ENCODE measurements at regions not wholly inside any gene's neighbourhood (a gene's known extent, or its start where the extent isn't known, plus 50 kb on each side); places are given as distances from the start of the nearest gene placed in this dataset.

DNA sequence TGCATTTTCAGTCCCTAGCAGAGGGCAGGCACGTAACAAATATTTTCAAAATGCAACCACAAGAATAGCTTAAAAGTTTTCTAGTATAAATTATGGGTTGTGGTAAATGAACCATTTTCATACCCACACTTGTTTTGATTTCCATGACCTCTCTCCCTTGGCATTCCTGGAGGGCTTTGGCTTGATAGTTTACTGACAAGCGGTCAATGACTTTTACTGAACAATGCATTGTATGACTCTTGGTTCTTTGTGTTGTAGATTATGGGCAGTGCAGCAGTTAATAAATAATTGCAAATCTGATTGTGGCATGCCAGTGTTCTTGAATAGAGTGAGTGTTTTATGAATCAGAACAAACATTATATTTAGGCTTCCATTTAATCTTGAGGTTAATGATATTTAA lies 285.2 kb upstream of the ARX start:
- Histone ChIP-seq H3K27ac (no peak overlapping the region), H3K27me3 (ENCODE audit: low read depth) (no peaks in the 10 kb centered on the region), H3K4me3 (no peak overlapping the region), H3K9me3 (no peaks in the 10 kb centered on the region), H3K36me3 (no peaks in the 10 kb centered on the region), H3K4me1 (no peaks in the 10 kb centered on the region)
- DNase-seq: no peak
- ATAC-seq: no peak
- intact Hi-C loops (cut with DNase I): no loop called here
- TF ChIP-seq, protein P1, sequence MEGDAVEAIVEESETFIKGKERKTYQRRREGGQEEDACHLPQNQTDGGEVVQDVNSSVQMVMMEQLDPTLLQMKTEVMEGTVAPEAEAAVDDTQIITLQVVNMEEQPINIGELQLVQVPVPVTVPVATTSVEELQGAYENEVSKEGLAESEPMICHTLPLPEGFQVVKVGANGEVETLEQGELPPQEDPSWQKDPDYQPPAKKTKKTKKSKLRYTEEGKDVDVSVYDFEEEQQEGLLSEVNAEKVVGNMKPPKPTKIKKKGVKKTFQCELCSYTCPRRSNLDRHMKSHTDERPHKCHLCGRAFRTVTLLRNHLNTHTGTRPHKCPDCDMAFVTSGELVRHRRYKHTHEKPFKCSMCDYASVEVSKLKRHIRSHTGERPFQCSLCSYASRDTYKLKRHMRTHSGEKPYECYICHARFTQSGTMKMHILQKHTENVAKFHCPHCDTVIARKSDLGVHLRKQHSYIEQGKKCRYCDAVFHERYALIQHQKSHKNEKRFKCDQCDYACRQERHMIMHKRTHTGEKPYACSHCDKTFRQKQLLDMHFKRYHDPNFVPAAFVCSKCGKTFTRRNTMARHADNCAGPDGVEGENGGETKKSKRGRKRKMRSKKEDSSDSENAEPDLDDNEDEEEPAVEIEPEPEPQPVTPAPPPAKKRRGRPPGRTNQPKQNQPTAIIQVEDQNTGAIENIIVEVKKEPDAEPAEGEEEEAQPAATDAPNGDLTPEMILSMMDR (IDR thresholded peaks at IDR 0.05): no peak

DNA sequence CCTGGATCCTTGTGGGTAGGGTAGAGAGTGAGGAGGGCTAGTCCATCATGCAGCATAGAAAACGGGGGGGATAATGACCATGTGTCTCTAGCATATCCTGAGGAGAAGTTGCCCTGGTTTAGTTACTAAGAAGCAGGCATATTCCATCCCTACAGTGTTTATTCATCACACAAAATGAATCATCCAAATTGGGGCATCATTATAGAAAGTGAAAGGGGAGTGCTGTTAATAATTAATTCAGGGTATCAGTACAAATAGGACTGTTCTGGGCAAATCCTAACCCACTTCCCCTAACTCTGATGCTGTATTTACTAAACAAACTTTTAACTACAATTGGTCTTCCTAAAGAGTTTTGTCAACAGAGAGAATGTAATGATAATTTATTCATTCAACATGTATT lies 281.1 kb upstream of the ARX start:
- no peak for ATAC-seq

DNA sequence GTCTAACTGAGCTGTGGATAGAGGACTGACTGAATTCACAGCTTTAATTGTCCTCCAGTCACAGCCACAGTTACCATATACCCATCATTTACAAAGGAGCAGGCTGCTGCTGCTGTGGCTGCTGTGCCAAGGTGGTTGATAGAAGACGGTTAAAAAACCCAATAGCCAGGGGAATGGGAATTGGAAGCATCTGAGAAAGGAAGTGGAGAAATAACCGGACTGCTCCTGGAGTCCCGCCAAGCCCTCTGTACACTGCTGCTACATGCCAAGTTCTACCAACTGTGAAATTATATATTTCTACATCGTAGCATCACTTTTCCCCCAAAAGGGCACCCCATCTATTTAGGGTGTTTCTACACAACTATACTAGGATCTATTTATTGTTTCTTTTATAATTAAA lies 279.7 kb upstream of the ARX start:
- intact Hi-C loops (cut with DNase I): no loop called here
- no peaks in the 10 kb centered on the region for H3K36me3 ChIP-seq
- no peak overlapping the region for H3K27ac ChIP-seq
- no peaks in the 10 kb centered on the region for H3K27me3 ChIP-seq (ENCODE audit: low read depth)
- H3K4me3 ChIP-seq: no peak overlapping the region
- no peak for DNase-seq
- H3K4me1 ChIP-seq: no peaks in the 10 kb centered on the region
- ATAC-seq: no peak
- TF ChIP-seq, protein P1 (IDR thresholded peaks at IDR 0.05): no peak
- no peaks in the 10 kb centered on the region for H3K9me3 ChIP-seq

More for the DNA sequence above, 281.1 kb upstream of the ARX start:
- H3K4me3 ChIP-seq: no peak overlapping the region
- H3K27ac ChIP-seq: no peak overlapping the region
- H3K4me1 ChIP-seq: no peaks in the 10 kb centered on the region
- no peaks in the 10 kb centered on the region for H3K9me3 ChIP-seq
- no peaks in the 10 kb centered on the region for H3K36me3 ChIP-seq
- no peak for DNase-seq
- intact Hi-C loops (cut with DNase I): no loop called here
- H3K27me3 ChIP-seq (ENCODE audit: low read depth): no peaks in the 10 kb centered on the region
- TF ChIP-seq, protein P1 (IDR thresholded peaks at IDR 0.05): no peak

DNA sequence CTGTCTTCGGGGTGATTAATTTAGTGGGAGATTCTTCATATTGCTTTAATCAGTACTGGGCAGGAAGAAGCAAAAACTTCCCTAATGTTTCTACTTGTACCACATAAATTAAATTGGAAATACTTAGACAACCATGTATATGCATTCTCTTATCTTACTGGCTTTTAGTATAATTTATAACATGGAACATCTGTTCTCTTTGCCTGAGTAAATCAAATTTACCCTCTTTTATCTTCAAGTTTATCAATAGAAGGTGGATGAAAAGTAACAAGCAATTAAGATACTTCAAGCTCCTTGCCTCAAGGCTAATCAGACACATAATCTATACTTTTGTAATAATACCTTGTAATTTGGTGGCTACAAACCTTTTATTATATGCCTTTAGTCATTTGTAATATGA lies 274.4 kb upstream of the ARX start:
- ATAC-seq: no peak
- Histone ChIP-seq H3K27me3 (ENCODE audit: low read depth) (no peaks in the 10 kb centered on the region), H3K9me3 (no peaks in the 10 kb centered on the region), H3K4me1 (no peaks in the 10 kb centered on the region), H3K27ac (no peak overlapping the region), H3K36me3 (no peaks in the 10 kb centered on the region), H3K4me3 (no peak overlapping the region)
- intact Hi-C loops (cut with DNase I): no loop called here
- TF ChIP-seq, protein P1 (IDR thresholded peaks at IDR 0.05): no peak
- DNase-seq: no peak

DNA sequence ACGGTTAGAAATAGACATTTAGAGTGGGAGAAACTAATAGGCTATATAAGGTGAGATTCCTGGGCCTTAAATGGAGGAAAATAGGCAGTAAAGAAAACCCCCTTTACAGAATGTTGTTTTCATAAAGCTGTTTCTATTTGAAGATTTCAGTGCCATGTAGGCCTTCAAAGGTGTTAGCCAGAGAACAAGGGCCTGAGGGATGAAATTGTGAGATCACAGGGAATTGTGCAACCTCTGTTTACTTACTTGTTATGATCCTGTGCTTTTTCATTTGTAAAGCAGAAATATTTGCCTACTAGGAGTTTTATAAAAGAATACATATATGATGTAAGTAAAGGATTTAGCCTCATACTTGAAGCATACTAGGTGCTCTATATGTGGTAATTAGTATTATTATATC lies 272.9 kb upstream of the ARX start:
- Histone ChIP-seq H3K4me3 (no peak overlapping the region), H3K36me3 (no peaks in the 10 kb centered on the region), H3K9me3 (no peaks in the 10 kb centered on the region), H3K27ac (no peak overlapping the region), H3K4me1 (no peaks in the 10 kb centered on the region), H3K27me3 (ENCODE audit: low read depth) (no peaks in the 10 kb centered on the region)
- ATAC-seq (no peak), DNase-seq (no peak)
- intact Hi-C loops (cut with DNase I): no loop called here
- TF ChIP-seq, protein P1 (IDR thresholded peaks at IDR 0.05): no peak

DNA sequence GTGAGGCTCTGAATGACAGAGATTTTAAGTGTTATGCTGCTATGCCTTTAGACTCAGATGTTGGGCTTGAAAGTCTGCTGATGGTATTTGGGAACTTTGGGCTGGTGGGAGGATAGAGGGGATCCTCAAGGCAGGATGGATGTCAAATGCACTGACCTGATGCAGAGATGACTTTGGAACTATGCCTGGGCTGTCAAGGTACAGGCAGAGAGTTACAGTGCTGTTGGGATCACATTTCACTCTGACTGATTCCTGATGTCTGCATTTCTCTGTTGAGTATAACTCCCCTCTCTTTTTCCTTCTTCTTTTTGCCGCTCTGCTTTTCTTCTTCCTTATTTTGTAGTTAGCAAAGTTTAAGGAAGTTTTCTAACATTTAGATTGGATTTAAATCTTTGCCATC lies 271.8 kb upstream of the ARX start:
- TF ChIP-seq, protein P1 (IDR thresholded peaks at IDR 0.05): no peak
- no peak overlapping the region for H3K4me3 ChIP-seq
- DNase-seq (no peak), ATAC-seq (no peak)
- H3K9me3 ChIP-seq: no peaks in the 10 kb centered on the region
- intact Hi-C loops (cut with DNase I): no loop called here
- no peaks in the 10 kb centered on the region for H3K36me3 ChIP-seq
- H3K27me3 ChIP-seq (ENCODE audit: low read depth): no peaks in the 10 kb centered on the region
- no peaks in the 10 kb centered on the region for H3K4me1 ChIP-seq
- no peak overlapping the region for H3K27ac ChIP-seq

All from lower lobe of right lung (tissue), 2 donors.